ENCODE measurements at regions not wholly inside any gene's neighbourhood (a gene's known extent, or its start where the extent isn't known, plus 50 kb on each side); places are given as distances from the start of the nearest gene placed in this dataset.
A peak's percentile ranks its signal among the peaks of the same experiment; 100 is the strongest.

- DNase-seq (ENCODE audit: low read depth in 3 of 3, low spot score in 2 of 3), result no peak
These were observed 149.5 kb upstream of the RPS6KA2 start for GRCh38 chr6:166776571-166776970.

GRCh38 chr6:166775923-166776220, 148.8 kb upstream of the RPS6KA2 start:
- no peak for DNase-seq (ENCODE audit: low read depth in 3 of 3, low spot score in 2 of 3)

GRCh38 chr6:166775180-166775922, 148.3 kb upstream of the RPS6KA2 start:
- DNase-seq (ENCODE audit: low read depth in 3 of 3, low spot score in 2 of 3), result peak in 2 of 3 donors; percentile 61 to 65

GRCh38 chr6:166774770-166775169, 147.7 kb upstream of the RPS6KA2 start:
- DNase-seq (ENCODE audit: low read depth in 3 of 3, low spot score in 2 of 3), result no peak

GRCh38 chr6:166774292-166774691, 147.2 kb upstream of the RPS6KA2 start:
- no peak for DNase-seq (ENCODE audit: low read depth in 3 of 3, low spot score in 2 of 3)

- DNase-seq (ENCODE audit: low read depth in 3 of 3, low spot score in 2 of 3), result no peak
These were observed 145.5 kb upstream of the RPS6KA2 start for GRCh38 chr6:166772518-166772917.

- no peak for DNase-seq (ENCODE audit: low read depth in 3 of 3, low spot score in 2 of 3)
These were observed 144.7 kb upstream of the RPS6KA2 start for GRCh38 chr6:166771701-166772100.

- DNase-seq (ENCODE audit: low read depth in 3 of 3, low spot score in 2 of 3), result no peak
These were observed 143.4 kb upstream of the RPS6KA2 start for GRCh38 chr6:166770216-166771116.

GRCh38 chr6:166769648-166770047, 142.6 kb upstream of the RPS6KA2 start:
- no peak for DNase-seq (ENCODE audit: low read depth in 3 of 3, low spot score in 2 of 3)

- no peak for DNase-seq (ENCODE audit: low read depth in 3 of 3, low spot score in 2 of 3)
These were observed 141.7 kb upstream of the RPS6KA2 start for GRCh38 chr6:166768761-166769160.

- no peak for DNase-seq (ENCODE audit: low read depth in 3 of 3, low spot score in 2 of 3)
These were observed 140.2 kb upstream of the RPS6KA2 start for GRCh38 chr6:166767230-166767629.

GRCh38 chr6:166766769-166767168, 139.7 kb upstream of the RPS6KA2 start:
- DNase-seq (ENCODE audit: low read depth in 3 of 3, low spot score in 2 of 3), result no peak

- DNase-seq (ENCODE audit: low read depth in 3 of 3, low spot score in 2 of 3), result no peak
These were observed 138.1 kb upstream of the RPS6KA2 start for GRCh38 chr6:166765234-166765541.

GRCh38 chr6:166764473-166765233, 137.6 kb upstream of the RPS6KA2 start:
- no peak for DNase-seq (ENCODE audit: low read depth in 3 of 3, low spot score in 2 of 3)

- no peak for DNase-seq (ENCODE audit: low read depth in 3 of 3, low spot score in 2 of 3)
These were observed 136.8 kb upstream of the RPS6KA2 start for GRCh38 chr6:166763606-166764472.

GRCh38 chr6:166761801-166762200, 134.8 kb upstream of the RPS6KA2 start:
- DNase-seq (ENCODE audit: low read depth in 3 of 3, low spot score in 2 of 3), result no peak

- DNase-seq (ENCODE audit: low read depth in 3 of 3, low spot score in 2 of 3), result no peak
These were observed 133.2 kb upstream of the RPS6KA2 start for GRCh38 chr6:166760288-166760687.

GRCh38 chr6:166758136-166758704, 131.2 kb upstream of the RPS6KA2 start:
- no peak for DNase-seq (ENCODE audit: low read depth in 3 of 3, low spot score in 2 of 3)

GRCh38 chr6:166757232-166758135, 130.4 kb upstream of the RPS6KA2 start:
- no peak for DNase-seq (ENCODE audit: low read depth in 3 of 3, low spot score in 2 of 3)

All from right renal cortex interstitium (tissue), 3 donors.